Activated T-helper 17 cell treated with anti-CD3 and anti-CD28 coated beads, Interleukin-2, amount 50 U/mL, for 72 hours (primary cell): ENCODE measurements at regions not wholly inside any gene's neighbourhood (a gene's known extent, or its start where the extent isn't known, plus 50 kb on each side); places are given as distances from the start of the nearest gene placed in this dataset.

Experiments
- ATAC-seq: fragments of 150-1000 bp; cut with Tn5 transposase; replicated peaks from 2 replicates; pipeline ENCODE4 v1.10.0; 2021; ENCODE audit warnings: mild to moderate bottlenecking, moderate library complexity
- H3K27ac Mint-ChIP-seq: one replicate; pipeline ENCODE4 v1.8.0; 2022; ENCODE audit warnings: mixed read lengths
- H3K27me3 Mint-ChIP-seq: one replicate; pipeline ENCODE4 v1.8.0; 2022; ENCODE audit warnings: mixed read lengths
- H3K36me3 Mint-ChIP-seq: one replicate; pipeline ENCODE4 v1.8.0; 2022; ENCODE audit warnings: low read depth, mild to moderate bottlenecking, mixed read lengths
- H3K4me1 Mint-ChIP-seq: one replicate; pipeline ENCODE4 v1.8.0; 2022; ENCODE audit warnings: mixed read lengths
- H3K4me3 Mint-ChIP-seq: one replicate; pipeline ENCODE4 v1.8.0; 2022; ENCODE audit warnings: mild to moderate bottlenecking, mixed read lengths
- H3K9me3 Mint-ChIP-seq: one replicate; pipeline ENCODE4 v1.8.0; 2022; ENCODE audit warnings: mixed read lengths

DNA sequence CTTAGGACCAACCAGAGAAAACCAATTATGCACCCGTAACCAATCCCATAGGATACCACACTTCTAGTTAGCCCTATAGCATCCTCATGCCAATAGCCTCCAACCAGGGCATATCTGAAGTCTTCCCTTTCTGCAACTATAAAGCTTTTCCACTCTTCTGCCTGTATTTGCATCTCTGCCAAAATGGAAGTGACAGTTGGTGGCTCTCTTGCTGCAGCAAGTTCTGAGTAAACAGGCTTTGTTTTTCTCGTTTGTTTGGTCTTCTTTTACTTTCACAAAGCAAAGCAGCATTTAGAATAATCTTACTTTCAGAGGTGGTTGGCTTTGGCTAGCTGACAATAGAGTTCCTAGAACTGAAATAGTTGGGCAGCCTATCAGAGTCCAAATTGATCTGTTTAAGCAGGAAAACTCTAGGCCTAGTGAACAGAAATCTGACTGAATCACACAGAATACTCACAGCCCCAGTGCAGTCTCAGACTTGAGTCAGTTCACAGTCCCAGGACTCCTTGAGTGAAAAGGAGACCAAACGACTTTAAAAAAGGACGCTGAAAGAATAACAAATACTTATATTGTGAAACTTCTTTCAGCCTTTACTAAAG, 1029.7 kb upstream of the LRFN5 start:
- ATAC-seq, result no peak
- H3K9me3 Mint-ChIP-seq, result peaks cover 5% of the 10 kb centered on the region
- no peaks in the 10 kb centered on the region for H3K4me1 Mint-ChIP-seq
- H3K27me3 Mint-ChIP-seq, result no peaks in the 10 kb centered on the region
- H3K36me3 Mint-ChIP-seq, result no peaks in the 10 kb centered on the region
- H3K4me3 Mint-ChIP-seq, result no peak overlapping the region
- H3K27ac Mint-ChIP-seq, result no peak overlapping the region

DNA sequence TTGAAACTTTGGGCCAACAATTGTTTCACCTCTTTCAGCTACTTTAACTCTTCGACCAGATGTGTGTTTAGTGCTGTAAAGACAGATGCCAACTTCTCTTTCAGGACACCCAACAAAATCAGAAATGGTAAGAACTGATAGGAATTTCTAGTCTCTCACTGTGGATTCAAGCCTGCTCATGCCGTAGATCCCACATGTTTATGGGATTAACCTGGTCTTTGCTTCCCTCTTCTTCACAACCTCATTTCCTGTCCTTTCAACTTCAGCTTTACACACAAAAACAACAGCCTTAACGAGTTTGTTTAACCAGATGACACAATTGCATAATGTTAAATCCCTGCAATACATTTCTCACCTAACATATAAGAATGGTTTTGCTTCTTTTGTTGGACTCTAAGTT, 1031.9 kb upstream of the LRFN5 start:
- Mint-ChIP-seq H3K9me3 (peaks cover 9% of the 10 kb centered on the region), H3K27ac (no peak overlapping the region), H3K36me3 (no peaks in the 10 kb centered on the region), H3K27me3 (no peaks in the 10 kb centered on the region), H3K4me1 (no peaks in the 10 kb centered on the region), H3K4me3 (no peak overlapping the region)
- no peak for ATAC-seq

DNA sequence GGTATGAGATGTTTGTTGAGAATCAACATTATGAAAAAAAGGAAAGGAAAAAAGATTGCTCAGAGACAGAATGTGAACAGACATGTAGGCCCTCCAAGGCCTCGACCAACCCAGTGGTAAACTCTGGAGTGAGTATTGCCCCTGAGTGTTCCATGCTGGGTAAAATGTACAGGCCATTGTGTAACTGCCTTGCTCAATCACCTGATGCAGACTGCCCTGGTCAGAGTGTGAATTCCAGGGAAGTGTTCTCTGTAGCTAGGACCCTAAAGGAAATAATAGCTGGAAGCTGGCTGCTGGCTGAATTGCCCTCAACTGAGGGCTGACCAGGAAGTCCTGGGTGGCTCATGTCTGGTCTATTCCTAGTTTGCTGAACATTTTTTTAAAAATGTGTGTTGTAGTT, 1081.4 kb upstream of the LRFN5 start:
- H3K4me1 Mint-ChIP-seq, result no peaks in the 10 kb centered on the region
- H3K4me3 Mint-ChIP-seq, result no peak overlapping the region
- ATAC-seq, result no peak
- H3K9me3 Mint-ChIP-seq, result no peaks in the 10 kb centered on the region
- no peak overlapping the region for H3K27ac Mint-ChIP-seq
- H3K36me3 Mint-ChIP-seq, result no peaks in the 10 kb centered on the region
- H3K27me3 Mint-ChIP-seq, result no peaks in the 10 kb centered on the region

DNA sequence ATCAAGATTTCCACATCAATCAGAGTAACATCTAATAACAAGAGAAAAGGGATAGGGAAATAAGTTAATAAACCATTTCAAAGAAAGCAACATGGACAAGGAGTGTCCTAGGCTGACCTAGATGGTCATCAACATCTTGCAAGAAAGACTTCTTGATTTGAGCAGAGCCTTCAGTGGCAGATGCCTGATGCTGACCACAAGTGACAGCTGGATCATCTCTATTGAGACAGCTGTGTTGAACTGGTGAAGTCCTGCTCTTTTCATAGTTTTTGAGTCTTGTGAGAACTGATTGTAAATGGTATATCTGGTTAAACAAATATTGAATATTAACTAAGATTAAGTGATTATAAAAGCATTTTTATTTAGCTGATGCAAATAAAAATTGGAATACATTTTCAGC, 1083.6 kb upstream of the LRFN5 start:
- Mint-ChIP-seq H3K27ac (no peak overlapping the region), H3K27me3 (no peaks in the 10 kb centered on the region), H3K36me3 (no peaks in the 10 kb centered on the region), H3K4me1 (no peaks in the 10 kb centered on the region), H3K4me3 (no peak overlapping the region), H3K9me3 (no peaks in the 10 kb centered on the region)
- ATAC-seq, result no peak

DNA sequence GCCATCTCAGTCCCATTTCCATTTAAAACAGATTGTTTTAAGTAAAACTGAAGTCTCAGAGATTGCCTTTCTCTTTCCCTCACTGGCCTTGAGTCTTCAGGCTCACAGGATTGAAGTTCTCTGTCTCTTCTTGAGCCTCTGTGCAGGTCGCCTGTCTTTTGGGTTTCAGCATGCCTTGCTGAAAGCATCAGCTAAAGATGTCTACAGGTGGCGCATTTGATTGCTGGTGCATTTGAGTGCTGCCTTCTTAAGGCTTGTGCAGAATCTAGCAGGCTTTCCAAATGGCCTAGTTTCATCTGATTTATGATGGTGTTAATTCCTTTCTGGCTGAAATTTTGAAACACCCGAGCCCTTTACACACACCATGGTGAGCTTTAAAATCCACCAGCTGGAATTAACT, 1062.2 kb upstream of the FBXO33 start:
- H3K27me3 Mint-ChIP-seq, result no peaks in the 10 kb centered on the region
- no peak overlapping the region for H3K27ac Mint-ChIP-seq
- no peak for ATAC-seq
- no peaks in the 10 kb centered on the region for H3K4me1 Mint-ChIP-seq
- H3K36me3 Mint-ChIP-seq, result no peaks in the 10 kb centered on the region
- H3K4me3 Mint-ChIP-seq, result no peak overlapping the region
- peaks cover 10% of the 10 kb centered on the region for H3K9me3 Mint-ChIP-seq

DNA sequence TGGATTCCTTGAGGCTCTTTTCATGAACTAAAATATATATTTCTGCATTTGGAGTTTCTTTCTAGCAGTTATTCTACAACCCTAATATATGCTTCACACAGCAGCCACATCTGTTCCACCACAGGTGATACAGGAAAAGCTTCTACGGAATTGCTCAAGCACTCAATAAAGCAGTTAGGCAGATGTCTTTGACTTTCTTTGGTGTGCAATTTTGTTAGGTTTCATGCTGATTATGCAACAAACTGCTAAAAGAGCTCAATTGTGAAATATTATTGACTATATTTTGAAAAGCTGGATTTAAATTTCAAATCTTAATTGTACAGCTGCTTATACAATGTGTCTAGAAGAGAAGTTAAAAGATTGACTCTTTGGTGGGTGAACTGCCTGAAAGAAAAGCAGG, 1055.6 kb upstream of the FBXO33 start:
- H3K4me3 Mint-ChIP-seq, result no peak overlapping the region
- H3K27ac Mint-ChIP-seq, result no peak overlapping the region
- H3K36me3 Mint-ChIP-seq, result no peaks in the 10 kb centered on the region
- no peaks in the 10 kb centered on the region for H3K27me3 Mint-ChIP-seq
- ATAC-seq, result no peak
- no peaks in the 10 kb centered on the region for H3K4me1 Mint-ChIP-seq
- peaks cover 2% of the 10 kb centered on the region for H3K9me3 Mint-ChIP-seq

DNA sequence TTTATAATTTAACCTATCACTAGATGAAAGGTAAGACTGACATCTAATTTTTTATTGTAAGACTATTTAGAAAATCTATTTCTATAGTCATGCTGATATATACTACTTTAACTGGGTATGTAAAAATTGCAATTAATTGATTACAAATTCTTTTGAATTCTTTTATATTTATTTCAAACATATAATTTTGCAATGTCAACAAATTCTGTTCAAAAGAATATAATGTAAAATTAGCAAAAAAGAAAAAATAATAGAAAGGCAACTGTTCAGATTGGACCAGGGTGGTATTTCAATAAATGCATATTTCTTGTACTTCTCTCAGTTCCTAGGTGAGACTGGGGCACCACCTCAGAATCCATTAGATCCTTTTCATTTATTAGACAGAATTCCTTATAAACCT, 1053.5 kb upstream of the FBXO33 start:
- Mint-ChIP-seq H3K27me3 (no peaks in the 10 kb centered on the region), H3K4me3 (no peak overlapping the region), H3K27ac (no peak overlapping the region), H3K9me3 (no peaks in the 10 kb centered on the region), H3K36me3 (no peaks in the 10 kb centered on the region), H3K4me1 (no peaks in the 10 kb centered on the region)
- no peak for ATAC-seq

DNA sequence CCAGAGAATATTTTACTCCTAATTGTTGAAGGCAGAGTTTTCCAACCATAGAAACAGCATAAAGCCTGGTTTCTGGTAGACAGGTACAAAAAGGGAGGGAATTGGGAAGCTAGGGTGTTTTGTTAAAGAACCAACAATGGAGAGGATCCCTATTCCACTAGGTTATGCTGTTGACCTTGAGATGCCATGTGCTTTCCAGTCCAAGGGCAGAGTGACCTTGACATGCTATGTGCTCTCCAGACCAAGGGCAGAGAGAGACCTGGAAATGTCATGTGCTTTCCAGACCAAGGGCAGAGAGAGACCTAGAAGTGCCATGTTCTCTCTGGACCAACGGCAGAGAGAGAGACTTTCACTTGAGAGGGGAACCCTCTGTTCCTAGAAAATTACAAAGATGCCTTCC, 1043.8 kb upstream of the FBXO33 start:
- ATAC-seq, result no peak
- Mint-ChIP-seq H3K4me1 (no peaks in the 10 kb centered on the region), H3K27ac (no peak overlapping the region), H3K36me3 (no peaks in the 10 kb centered on the region), H3K4me3 (no peak overlapping the region), H3K9me3 (peaks cover 17% of the 10 kb centered on the region), H3K27me3 (no peaks in the 10 kb centered on the region)

DNA sequence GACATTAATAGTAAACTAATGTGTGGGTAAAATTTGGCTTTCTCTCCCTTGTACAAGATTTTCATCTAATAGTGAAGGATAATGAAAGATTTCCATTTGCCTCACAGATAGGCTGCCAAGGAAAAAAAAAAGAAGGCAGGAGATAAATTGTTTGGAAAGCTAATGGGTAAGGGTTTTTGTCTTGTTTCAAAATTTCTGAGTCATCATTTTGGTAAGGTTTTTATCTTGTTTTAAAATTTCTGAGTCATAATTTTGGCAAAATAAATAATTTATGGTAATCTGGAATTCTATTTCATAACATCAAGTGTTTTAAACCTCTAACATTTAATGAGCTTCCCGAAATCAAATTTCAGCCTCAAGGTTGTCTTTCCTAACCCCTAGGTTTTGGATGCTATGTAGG, 1035.7 kb upstream of the FBXO33 start:
- H3K9me3 Mint-ChIP-seq, result peaks cover 3% of the 10 kb centered on the region
- no peaks in the 10 kb centered on the region for H3K36me3 Mint-ChIP-seq
- no peak overlapping the region for H3K4me3 Mint-ChIP-seq
- no peak for ATAC-seq
- H3K4me1 Mint-ChIP-seq, result no peaks in the 10 kb centered on the region
- no peaks in the 10 kb centered on the region for H3K27me3 Mint-ChIP-seq
- H3K27ac Mint-ChIP-seq, result no peak overlapping the region

DNA sequence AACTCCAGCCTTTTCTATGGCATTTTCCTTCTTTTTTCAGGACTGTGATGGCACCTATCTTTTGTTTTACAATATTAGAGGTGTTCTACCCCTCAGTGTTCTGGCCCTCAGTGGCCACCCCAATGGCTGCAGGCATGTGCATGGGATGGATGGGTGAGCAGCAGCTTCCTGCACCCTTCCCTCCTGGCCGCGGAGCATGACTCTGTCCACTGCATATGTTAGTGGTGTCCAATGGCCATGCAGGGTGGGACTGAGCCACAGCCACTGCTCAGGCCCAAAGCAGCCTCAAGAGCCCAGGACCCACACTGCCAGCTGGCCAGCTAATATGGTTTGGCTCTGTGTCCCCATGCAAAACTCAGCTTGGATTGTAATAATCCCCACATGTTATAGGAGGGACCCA, 1032.3 kb upstream of the FBXO33 start:
- H3K9me3 Mint-ChIP-seq, result no peaks in the 10 kb centered on the region
- no peaks in the 10 kb centered on the region for H3K4me1 Mint-ChIP-seq
- H3K4me3 Mint-ChIP-seq, result no peak overlapping the region
- H3K36me3 Mint-ChIP-seq, result no peaks in the 10 kb centered on the region
- no peak for ATAC-seq
- H3K27me3 Mint-ChIP-seq, result no peaks in the 10 kb centered on the region
- H3K27ac Mint-ChIP-seq, result no peak overlapping the region

DNA sequence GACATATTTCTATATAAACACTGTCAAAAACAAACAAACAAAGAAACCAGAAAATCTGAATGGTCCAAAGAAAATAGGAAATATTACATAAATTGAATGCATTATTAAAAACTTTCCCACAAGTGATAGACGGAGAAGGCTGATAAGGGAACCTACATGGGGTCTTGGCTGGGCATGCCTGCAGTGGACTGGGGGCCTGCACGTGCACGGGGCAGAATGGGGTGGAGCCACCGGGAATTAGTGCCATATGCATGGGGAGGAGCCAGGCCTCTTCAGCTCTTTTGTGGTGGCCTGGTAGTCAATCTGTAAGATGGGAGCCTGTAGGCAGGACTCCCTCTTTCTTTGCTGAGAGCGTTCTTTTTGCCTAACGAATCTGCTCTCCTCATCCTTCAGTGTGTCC, 1031.7 kb upstream of the FBXO33 start:
- H3K27ac Mint-ChIP-seq, result no peak overlapping the region
- H3K4me1 Mint-ChIP-seq, result no peaks in the 10 kb centered on the region
- no peaks in the 10 kb centered on the region for H3K9me3 Mint-ChIP-seq
- ATAC-seq, result no peak
- no peaks in the 10 kb centered on the region for H3K36me3 Mint-ChIP-seq
- H3K27me3 Mint-ChIP-seq, result no peaks in the 10 kb centered on the region
- no peak overlapping the region for H3K4me3 Mint-ChIP-seq

DNA sequence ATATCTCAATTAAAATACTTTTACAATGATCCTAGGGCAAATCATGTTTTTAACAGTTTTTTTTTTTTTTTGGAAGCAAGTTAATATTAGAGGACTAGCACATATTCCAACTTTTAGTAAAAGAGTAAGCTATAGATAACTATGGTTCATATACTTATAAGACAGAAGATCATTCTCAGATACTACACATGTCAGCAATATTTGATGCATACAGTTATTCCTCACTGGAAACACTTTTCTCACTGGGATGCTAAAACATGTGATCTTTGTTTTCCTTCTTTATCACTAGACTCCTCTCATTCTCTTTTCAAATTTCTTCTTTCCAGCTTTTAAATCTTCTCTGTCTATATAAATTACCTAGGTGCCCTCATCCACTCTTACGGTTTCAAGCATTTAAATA, 1020.4 kb upstream of the FBXO33 start:
- Mint-ChIP-seq H3K4me1 (no peaks in the 10 kb centered on the region), H3K36me3 (no peaks in the 10 kb centered on the region), H3K27ac (no peak overlapping the region), H3K27me3 (no peaks in the 10 kb centered on the region), H3K9me3 (no peaks in the 10 kb centered on the region), H3K4me3 (no peak overlapping the region)
- no peak for ATAC-seq

DNA sequence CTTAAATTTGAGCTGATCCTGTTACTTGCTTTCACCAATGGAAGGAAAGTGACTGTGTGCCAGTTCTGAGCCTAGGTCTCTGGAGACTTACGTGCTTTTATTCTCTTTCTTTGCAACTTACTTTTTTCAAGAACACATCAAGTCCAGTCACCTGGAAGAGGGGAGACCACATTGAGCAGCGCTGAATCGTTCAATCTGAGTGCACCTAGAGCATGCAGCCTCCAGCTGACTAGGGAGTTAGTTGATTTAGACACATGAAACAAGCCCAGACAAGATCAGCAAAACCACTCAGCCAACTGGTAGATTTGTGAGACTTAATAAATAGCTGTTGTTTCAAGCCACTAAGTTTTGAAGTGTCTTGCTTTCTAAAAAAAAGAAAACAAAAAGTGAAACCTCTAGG, 1014.8 kb upstream of the FBXO33 start:
- Mint-ChIP-seq H3K36me3 (no peaks in the 10 kb centered on the region), H3K27ac (no peak overlapping the region), H3K4me1 (no peaks in the 10 kb centered on the region), H3K4me3 (no peak overlapping the region), H3K9me3 (peaks cover 5% of the 10 kb centered on the region), H3K27me3 (no peaks in the 10 kb centered on the region)
- no peak for ATAC-seq

DNA sequence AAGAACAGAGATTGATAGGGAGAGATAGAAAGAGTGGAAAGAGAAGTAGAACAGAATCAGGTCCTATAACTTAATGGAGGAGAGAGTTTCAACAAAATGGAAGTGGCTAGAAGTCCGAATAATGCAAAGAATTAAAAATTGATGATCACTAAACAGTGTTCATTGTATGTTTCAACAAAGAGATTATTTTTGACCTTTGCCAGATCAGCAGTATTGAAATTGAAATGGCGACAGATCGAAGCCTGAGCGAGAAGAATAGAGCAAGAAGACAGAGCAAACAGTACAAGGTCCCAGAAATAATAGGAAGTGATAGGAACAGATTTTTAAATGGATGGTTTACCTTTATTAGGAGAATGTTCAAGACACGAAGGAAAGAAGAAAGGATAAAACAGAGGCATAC, 1012.8 kb upstream of the FBXO33 start:
- Mint-ChIP-seq H3K27me3 (no peaks in the 10 kb centered on the region), H3K9me3 (peaks cover 5% of the 10 kb centered on the region), H3K4me1 (no peaks in the 10 kb centered on the region), H3K27ac (no peak overlapping the region), H3K36me3 (no peaks in the 10 kb centered on the region), H3K4me3 (no peak overlapping the region)
- no peak for ATAC-seq

DNA sequence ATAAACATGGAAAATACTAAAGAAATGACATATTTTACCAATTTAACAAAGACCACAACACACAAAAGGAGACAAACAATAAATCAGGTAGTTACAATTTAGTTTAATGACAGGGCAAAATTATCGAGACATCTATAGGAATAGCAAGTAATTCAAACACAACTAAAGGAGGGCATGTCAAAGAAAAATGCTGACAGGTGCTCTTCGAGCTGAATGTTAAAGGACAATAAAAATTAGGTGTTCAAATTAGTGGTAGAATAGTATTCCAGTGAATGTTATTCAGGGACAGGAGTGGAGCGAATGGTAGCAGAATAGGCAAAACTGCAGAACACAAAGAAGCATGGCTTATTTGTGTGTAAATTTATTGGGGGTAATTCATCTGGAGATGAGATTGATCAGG, 1004.3 kb upstream of the FBXO33 start:
- H3K4me1 Mint-ChIP-seq, result no peaks in the 10 kb centered on the region

DNA sequence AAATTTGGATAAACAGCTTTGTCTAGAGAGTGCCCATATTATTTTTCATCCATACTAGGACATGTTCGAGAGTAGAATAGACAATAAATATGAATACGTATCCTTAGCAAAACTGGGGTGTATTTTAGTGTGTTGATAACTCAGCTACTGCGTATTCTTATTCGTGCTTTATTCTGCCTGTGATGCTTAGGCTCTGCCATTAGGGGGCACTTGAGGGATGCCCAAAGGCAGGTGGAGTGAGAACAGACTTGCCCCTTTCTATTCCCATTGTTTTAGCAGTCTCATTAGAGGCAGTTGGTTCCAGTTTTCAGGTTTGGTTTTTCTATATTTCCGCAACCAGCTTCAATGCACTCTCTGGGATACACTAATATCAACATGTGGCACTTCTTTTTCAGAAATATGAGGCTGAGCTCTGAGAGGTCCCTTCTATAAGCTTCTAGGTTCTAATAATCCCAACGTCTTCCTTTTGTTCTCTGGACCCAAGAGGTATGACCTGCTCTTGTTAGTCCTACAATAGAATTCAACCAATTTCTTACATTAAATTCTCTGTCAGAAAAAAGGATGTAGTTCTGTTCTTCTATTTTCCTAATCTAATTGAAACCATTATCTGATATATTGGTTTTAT, 985.7 kb upstream of the FBXO33 start:
- Mint-ChIP-seq H3K27me3 (no peaks in the 10 kb centered on the region), H3K27ac (no peak overlapping the region), H3K4me3 (no peak overlapping the region), H3K9me3 (no peaks in the 10 kb centered on the region), H3K4me1 (no peaks in the 10 kb centered on the region), H3K36me3 (no peaks in the 10 kb centered on the region)
- ATAC-seq, result no peak

More for the DNA sequence above, 1004.3 kb upstream of the FBXO33 start:
- no peaks in the 10 kb centered on the region for H3K9me3 Mint-ChIP-seq
- H3K36me3 Mint-ChIP-seq, result no peaks in the 10 kb centered on the region
- no peak overlapping the region for H3K4me3 Mint-ChIP-seq
- no peaks in the 10 kb centered on the region for H3K27me3 Mint-ChIP-seq
- H3K27ac Mint-ChIP-seq, result no peak overlapping the region
- no peak for ATAC-seq
